Coronary artery (tissue), 2 donors: ENCODE measurements at regions not wholly inside any gene's neighbourhood (a gene's known extent, or its start where the extent isn't known, plus 50 kb on each side); places are given as distances from the start of the nearest gene placed in this dataset.
"Not testable (repeated sequence)": the region's sequence is repeated elsewhere in the genome, so short reads cannot be mapped to it uniquely, and the experiment has no call there.

ENCODE experiments used
- DNase-seq: peaks from one replicate; pipeline ENCODE4 v3.0.0-alpha.2; 2017; ENCODE audit warnings: low spot score
- H3K27ac ChIP-seq, 2 donors: fragments of 200-600 bp; sonication (generic); one replicate each; pipeline ENCODE4 v1.5.1; 2016 to 2019
- H3K4me3 ChIP-seq: fragments of 200-600 bp; sonication (generic); 2 replicates; pipeline ENCODE4 v1.5.1; 2016; ENCODE audit warnings: mild to moderate bottlenecking, moderate library complexity
- CTCF ChIP-seq: fragments of 200-600 bp; sonication (generic); IDR thresholded peaks from one replicate; pipeline ENCODE4 v1.5.1; 2019; ENCODE audit warnings: antibody characterized with exemption

- DNase-seq = no peak
- no peak for TF ChIP-seq CTCF
Measured at GRCh38 chr12:90481748-90482147, 473.2 kb downstream of the CCER1 start.

GRCh38 chr12:90479237-90479636, 475.7 kb downstream of the CCER1 start:
- H3K4me3 ChIP-seq = no peak overlapping the region
- no peak for TF ChIP-seq CTCF
- no peak overlapping the region for H3K27ac ChIP-seq
- DNase-seq = no peak

More at GRCh38 chr12:90481748-90482147, 473.2 kb downstream of the CCER1 start:
- H3K27ac ChIP-seq = no peak overlapping the region
- no peak overlapping the region for H3K4me3 ChIP-seq

GRCh38 chr12:90473831-90474230, 481.1 kb downstream of the CCER1 start:
- no peak for TF ChIP-seq CTCF
- no peak overlapping the region for H3K4me3 ChIP-seq
- no peak for DNase-seq
- H3K27ac ChIP-seq = no peak overlapping the region

- DNase-seq = no peak
- no peak for TF ChIP-seq CTCF
- Histone ChIP-seq H3K27ac (no peak overlapping the region), H3K4me3 (no peak overlapping the region)
Measured at GRCh38 chr12:90460681-90461080, 494.3 kb downstream of the CCER1 start.

GRCh38 chr12:90456248-90456647, 498.7 kb downstream of the CCER1 start:
- no peak for DNase-seq
- TF ChIP-seq CTCF = no peak
- Histone ChIP-seq H3K4me3 (no peak overlapping the region), H3K27ac (no peak overlapping the region)

- H3K27ac ChIP-seq = no peak overlapping the region
- no peak for DNase-seq
- TF ChIP-seq CTCF = no peak
- no peak overlapping the region for H3K4me3 ChIP-seq
Measured at GRCh38 chr12:90455756-90456155, 499.2 kb downstream of the CCER1 start.

- no peak for TF ChIP-seq CTCF
- no peak for DNase-seq
- Histone ChIP-seq H3K4me3 (no peak overlapping the region), H3K27ac (no peak overlapping the region)
Measured at GRCh38 chr12:90449611-90450010, 505.4 kb downstream of the CCER1 start.

- H3K27ac ChIP-seq, H3K4me3 ChIP-seq, DNase-seq: not testable (repeated sequence)
Measured at GRCh38 chr12:90443466-90443865, 511.5 kb downstream of the CCER1 start.
